ENCODE measurements at regions not wholly inside any gene's neighbourhood (a gene's known extent, or its start where the extent isn't known, plus 50 kb on each side); places are given as distances from the start of the nearest gene placed in this dataset.

DNA sequence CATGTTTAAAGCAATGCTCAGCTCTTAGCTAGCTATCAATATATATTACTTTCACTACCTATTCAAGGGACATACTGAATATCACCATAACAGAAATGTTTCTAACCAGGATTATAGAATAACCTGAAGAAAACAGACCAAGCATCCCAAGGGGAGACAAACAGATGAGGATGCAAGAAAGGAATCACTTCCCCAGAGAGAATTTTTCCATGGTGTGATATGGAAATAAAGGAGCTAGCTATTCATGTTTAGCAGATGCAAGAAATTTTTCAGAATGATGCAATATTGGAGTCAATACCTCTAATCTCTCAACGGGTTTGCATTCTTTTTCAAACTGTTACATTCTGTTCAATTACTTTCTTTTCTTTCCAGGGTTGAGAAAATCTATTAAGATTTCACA is 538.9 kb upstream of the FLRT2 start:
- TF ChIP-seq, protein P1, sequence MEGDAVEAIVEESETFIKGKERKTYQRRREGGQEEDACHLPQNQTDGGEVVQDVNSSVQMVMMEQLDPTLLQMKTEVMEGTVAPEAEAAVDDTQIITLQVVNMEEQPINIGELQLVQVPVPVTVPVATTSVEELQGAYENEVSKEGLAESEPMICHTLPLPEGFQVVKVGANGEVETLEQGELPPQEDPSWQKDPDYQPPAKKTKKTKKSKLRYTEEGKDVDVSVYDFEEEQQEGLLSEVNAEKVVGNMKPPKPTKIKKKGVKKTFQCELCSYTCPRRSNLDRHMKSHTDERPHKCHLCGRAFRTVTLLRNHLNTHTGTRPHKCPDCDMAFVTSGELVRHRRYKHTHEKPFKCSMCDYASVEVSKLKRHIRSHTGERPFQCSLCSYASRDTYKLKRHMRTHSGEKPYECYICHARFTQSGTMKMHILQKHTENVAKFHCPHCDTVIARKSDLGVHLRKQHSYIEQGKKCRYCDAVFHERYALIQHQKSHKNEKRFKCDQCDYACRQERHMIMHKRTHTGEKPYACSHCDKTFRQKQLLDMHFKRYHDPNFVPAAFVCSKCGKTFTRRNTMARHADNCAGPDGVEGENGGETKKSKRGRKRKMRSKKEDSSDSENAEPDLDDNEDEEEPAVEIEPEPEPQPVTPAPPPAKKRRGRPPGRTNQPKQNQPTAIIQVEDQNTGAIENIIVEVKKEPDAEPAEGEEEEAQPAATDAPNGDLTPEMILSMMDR (conservative IDR thresholded peaks at IDR 0.05; ENCODE audit: low read depth, low read length) = no peak
- no peaks in the 10 kb centered on the region for H3K27me3 ChIP-seq (ENCODE audit: insufficient read depth, low read depth)
- no peaks in the 10 kb centered on the region for H3K79me2 ChIP-seq (ENCODE audit: insufficient read depth, low read depth)
- no peak overlapping the region for H2AFZ ChIP-seq (ENCODE audit: low read depth)
- no peak overlapping the region for H3K4me2 ChIP-seq
- no peaks in the 10 kb centered on the region for H4K20me1 ChIP-seq (ENCODE audit: insufficient read depth)
- no peak overlapping the region for H3K9ac ChIP-seq
- H3K36me3 ChIP-seq (ENCODE audit: insufficient read depth) = no peaks in the 10 kb centered on the region
- H3K27ac ChIP-seq = no peak overlapping the region
- H3K4me1 ChIP-seq (ENCODE audit: low read depth, poor library complexity, severe bottlenecking) = no peaks in the 10 kb centered on the region
- no peak overlapping the region for H3K4me3 ChIP-seq (IDR thresholded peaks at IDR 0.05; ENCODE audit: insufficient read depth, low read depth, low read length)

DNA sequence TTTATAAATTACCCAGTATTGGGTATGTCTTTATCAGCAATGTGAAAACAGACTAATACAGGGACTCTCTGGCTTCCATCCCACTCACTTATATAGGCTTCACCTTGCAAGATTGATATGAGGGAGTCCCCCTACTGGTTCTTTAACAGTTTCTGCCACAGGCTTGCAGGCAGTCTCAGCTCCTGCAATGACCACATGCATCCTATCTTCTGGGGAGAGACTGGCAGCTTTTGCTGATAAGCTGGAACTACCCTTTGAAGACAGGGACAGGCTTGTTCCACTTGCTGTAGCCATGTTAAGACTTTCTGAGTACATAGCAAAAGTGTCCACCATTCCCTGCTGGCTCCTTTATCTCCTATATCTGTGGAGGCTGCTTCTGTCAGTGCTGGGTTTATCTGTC is 531.7 kb upstream of the FLRT2 start:
- Histone ChIP-seq H3K4me1 (ENCODE audit: low read depth, poor library complexity, severe bottlenecking) (no peaks in the 10 kb centered on the region), H3K27ac (no peak overlapping the region), H2AFZ (ENCODE audit: low read depth) (no peak overlapping the region), H3K4me2 (no peak overlapping the region), H4K20me1 (ENCODE audit: insufficient read depth) (no peaks in the 10 kb centered on the region), H3K36me3 (ENCODE audit: insufficient read depth) (no peaks in the 10 kb centered on the region), H3K9ac (no peak overlapping the region), H3K27me3 (ENCODE audit: insufficient read depth, low read depth) (no peaks in the 10 kb centered on the region), H3K79me2 (ENCODE audit: insufficient read depth, low read depth) (no peaks in the 10 kb centered on the region), H3K4me3 (IDR thresholded peaks at IDR 0.05; ENCODE audit: insufficient read depth, low read depth, low read length) (no peak overlapping the region)
- TF ChIP-seq, protein P1 (conservative IDR thresholded peaks at IDR 0.05; ENCODE audit: low read depth, low read length) = no peak

DNA sequence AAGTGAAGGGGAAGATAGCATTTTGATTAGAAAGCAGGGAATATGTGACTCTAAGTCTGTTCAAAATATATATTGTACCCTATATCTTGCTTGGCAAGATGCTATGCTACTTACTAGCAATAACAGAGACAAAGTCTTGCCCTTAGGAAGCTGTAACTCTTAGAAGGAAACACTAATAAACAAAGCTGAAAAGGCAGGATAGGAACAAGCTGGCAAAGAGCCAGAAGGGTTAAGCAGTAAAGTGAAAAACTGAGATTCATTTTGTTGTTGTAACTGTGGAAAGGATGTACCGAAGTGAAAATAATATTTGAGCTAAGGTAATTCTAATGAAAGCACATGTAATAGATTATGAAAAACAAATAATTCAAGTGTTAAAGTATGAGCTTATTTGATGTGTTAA is 527.1 kb upstream of the FLRT2 start:
- Histone ChIP-seq H2AFZ (ENCODE audit: low read depth) (no peak overlapping the region), H4K20me1 (ENCODE audit: insufficient read depth) (no peaks in the 10 kb centered on the region), H3K27ac (no peak overlapping the region), H3K4me1 (ENCODE audit: low read depth, poor library complexity, severe bottlenecking) (no peaks in the 10 kb centered on the region), H3K9ac (no peak overlapping the region), H3K4me3 (IDR thresholded peaks at IDR 0.05; ENCODE audit: insufficient read depth, low read depth, low read length) (no peak overlapping the region), H3K36me3 (ENCODE audit: insufficient read depth) (no peaks in the 10 kb centered on the region), H3K4me2 (no peak overlapping the region), H3K79me2 (ENCODE audit: insufficient read depth, low read depth) (no peaks in the 10 kb centered on the region), H3K27me3 (ENCODE audit: insufficient read depth, low read depth) (no peaks in the 10 kb centered on the region)
- TF ChIP-seq, protein P1 (conservative IDR thresholded peaks at IDR 0.05; ENCODE audit: low read depth, low read length) = no peak

DNA sequence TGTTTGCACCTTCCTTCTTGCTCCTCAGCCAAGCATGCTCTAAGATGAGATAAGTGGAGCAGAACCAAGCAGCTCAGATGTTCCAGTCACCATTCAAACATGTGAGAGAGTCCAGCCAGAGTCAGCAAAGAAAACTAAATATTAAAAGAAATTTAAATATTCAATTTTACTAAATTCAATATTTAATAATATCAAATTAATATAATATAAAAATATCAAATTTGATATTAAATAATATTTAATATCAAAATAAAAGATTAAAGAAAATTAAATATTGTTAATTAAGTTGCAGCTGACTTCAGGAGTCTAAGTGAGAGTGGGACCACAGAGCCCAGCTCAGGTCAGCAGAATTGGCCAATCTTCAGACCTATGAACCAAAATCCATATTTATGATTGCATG is 526.1 kb upstream of the FLRT2 start:
- Histone ChIP-seq H3K4me2 (no peak overlapping the region), H3K4me1 (ENCODE audit: low read depth, poor library complexity, severe bottlenecking) (no peaks in the 10 kb centered on the region), H3K9ac (no peak overlapping the region), H3K79me2 (ENCODE audit: insufficient read depth, low read depth) (no peaks in the 10 kb centered on the region), H3K36me3 (ENCODE audit: insufficient read depth) (no peaks in the 10 kb centered on the region), H2AFZ (ENCODE audit: low read depth) (no peak overlapping the region), H3K27me3 (ENCODE audit: insufficient read depth, low read depth) (no peaks in the 10 kb centered on the region), H3K4me3 (IDR thresholded peaks at IDR 0.05; ENCODE audit: insufficient read depth, low read depth, low read length) (no peak overlapping the region), H3K27ac (no peak overlapping the region), H4K20me1 (ENCODE audit: insufficient read depth) (no peaks in the 10 kb centered on the region)
- TF ChIP-seq, protein P1 (conservative IDR thresholded peaks at IDR 0.05; ENCODE audit: low read depth, low read length) = no peak

DNA sequence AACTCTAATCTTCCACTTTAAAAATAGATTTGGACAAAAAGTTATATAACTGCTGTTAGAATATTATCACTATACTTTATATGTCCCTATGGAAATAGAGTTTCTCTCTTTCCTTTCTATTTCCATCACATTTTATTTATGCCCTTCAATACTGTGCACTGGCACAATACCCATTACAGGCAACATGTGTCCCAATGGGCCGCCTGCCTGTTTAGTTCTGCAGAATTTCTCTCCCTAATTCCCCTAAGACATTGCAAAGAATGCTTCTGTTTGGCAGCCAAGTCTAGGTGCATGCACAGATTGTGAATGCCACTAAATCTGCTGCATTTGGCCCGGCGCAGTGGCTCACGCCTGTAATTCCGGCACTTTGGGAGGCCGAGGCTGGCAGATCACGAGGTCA is 520.4 kb upstream of the FLRT2 start:
- Histone ChIP-seq H3K36me3 (ENCODE audit: insufficient read depth) (no peaks in the 10 kb centered on the region), H4K20me1 (ENCODE audit: insufficient read depth) (no peaks in the 10 kb centered on the region), H2AFZ (ENCODE audit: low read depth) (no peak overlapping the region), H3K4me1 (ENCODE audit: low read depth, poor library complexity, severe bottlenecking) (no peaks in the 10 kb centered on the region), H3K27me3 (ENCODE audit: insufficient read depth, low read depth) (no peaks in the 10 kb centered on the region), H3K27ac (no peak overlapping the region), H3K4me3 (IDR thresholded peaks at IDR 0.05; ENCODE audit: insufficient read depth, low read depth, low read length) (no peak overlapping the region), H3K79me2 (ENCODE audit: insufficient read depth, low read depth) (no peaks in the 10 kb centered on the region), H3K9ac (no peak overlapping the region), H3K4me2 (no peak overlapping the region)
- TF ChIP-seq, protein P1 (conservative IDR thresholded peaks at IDR 0.05; ENCODE audit: low read depth, low read length) = no peak
